IMR-90 (cell line): ENCODE measurements at regions not wholly inside any gene's neighbourhood (a gene's known extent, or its start where the extent isn't known, plus 50 kb on each side); places are given as distances from the start of the nearest gene placed in this dataset.

Experiments
- ATAC-seq: fragments of 200-7000 bp; cut with Tn5 transposase; 2 replicates; pipeline ENCODE4 v1.9.1; 2020; ENCODE audit warnings: low read depth, mild to moderate bottlenecking, moderate library complexity
- BruUV-seq: library from RNA; stranded (reverse); fragments of 400-500 nt; replicated peaks from 2 replicates; lab custom pipeline; 2021; lab: Mats Ljungman, UMichigan
- CTCF ChIA-PET: fragments of 300-600 bp; formaldehyde crosslinking; extraction: SDS; loops from one replicate; lab custom pipeline; 2021; ENCODE audit warnings: antibody characterized with exemption; lab: Yijun Ruan, JAX
- POLR2A ChIA-PET: fragments of 300-600 bp; sonication (Branson Sonifier 250); formaldehyde crosslinking; loops from one replicate; lab custom pipeline; 2022; ENCODE audit warnings: antibody characterized with exemption; ENCODE audit not compliant: unreplicated experiment; lab: Charles Lee
- DNase-seq: peaks from one replicate; pipeline ENCODE4 v3.0.0; 2013
- H2AFZ ChIP-seq: replicated peaks from 2 replicates; pipeline ENCODE3; 2013; ENCODE audit warnings: low read length, mild to moderate bottlenecking; ENCODE audit not compliant: poor library complexity
- H2AK5ac ChIP-seq: 2 replicates; pipeline ENCODE4 v1.6.1; 2013; ENCODE audit warnings: low read depth, low read length, inconsistent platforms
- H2AK9ac ChIP-seq: replicated peaks from 2 replicates; pipeline ENCODE3; 2013; ENCODE audit warnings: mild to moderate bottlenecking, low read depth, low read length, moderate library complexity; ENCODE audit not compliant: poor library complexity
- H2BK120ac ChIP-seq: 2 replicates; pipeline ENCODE4 v1.6.1; 2013; ENCODE audit warnings: low read depth, low read length, inconsistent platforms
- H2BK15ac ChIP-seq: 3 replicates; pipeline ENCODE4 v1.6.1; 2013; ENCODE audit warnings: low read depth, low read length, inconsistent platforms
- H2BK20ac ChIP-seq: 2 replicates; pipeline ENCODE4 v1.6.1; 2013; ENCODE audit warnings: low read depth, mild to moderate bottlenecking, inconsistent platforms, low read length, moderate library complexity
- H2BK5ac ChIP-seq: 2 replicates; pipeline ENCODE4 v1.6.1; 2013; ENCODE audit warnings: mild to moderate bottlenecking, low read depth, low read length, inconsistent platforms; ENCODE audit not compliant: poor library complexity, severe bottlenecking
- H3K14ac ChIP-seq: replicated peaks from 2 replicates; pipeline ENCODE4 v1.6.1; 2013; ENCODE audit warnings: low read depth, low read length, inconsistent platforms
- H3K18ac ChIP-seq: 2 replicates; pipeline ENCODE4 v1.6.1; 2013; ENCODE audit warnings: low read depth, low read length, control low read depth
- H3K23ac ChIP-seq: 2 replicates; pipeline ENCODE4 v1.6.1; 2013; ENCODE audit warnings: low read depth, low read length, inconsistent platforms
- H3K27ac ChIP-seq: 2 replicates; pipeline ENCODE4 v1.5.1; 2013; ENCODE audit warnings: mild to moderate bottlenecking, control low read depth, low read length; ENCODE audit not compliant: insufficient read depth
- H3K27me3 ChIP-seq: 2 replicates; pipeline ENCODE4 v1.6.1; 2013; ENCODE audit warnings: low read length; ENCODE audit not compliant: control insufficient read depth, insufficient read depth
- H3K36me3 ChIP-seq: 2 replicates; pipeline ENCODE4 v1.6.1; 2013; ENCODE audit warnings: low read length, mixed read lengths; ENCODE audit not compliant: control insufficient read depth, insufficient read depth
- H3K4ac ChIP-seq: 2 replicates; pipeline ENCODE4 v1.6.1; 2013; ENCODE audit warnings: low read depth, low read length, inconsistent platforms
- H3K4me1 ChIP-seq: 2 replicates; pipeline ENCODE4 v1.6.1; 2013; ENCODE audit warnings: low read length, mixed read lengths; ENCODE audit not compliant: control insufficient read depth, insufficient read depth
- H3K4me2 ChIP-seq: 2 replicates; pipeline ENCODE4 v1.6.1; 2013; ENCODE audit warnings: low read depth, mild to moderate bottlenecking, control low read depth, low read length, moderate library complexity
- H3K4me3 ChIP-seq: 2 replicates; pipeline ENCODE4 v1.5.1; 2013; ENCODE audit warnings: low read depth, mild to moderate bottlenecking, control low read depth, low read length, moderate library complexity; ENCODE audit not compliant: insufficient read depth
- H3K56ac ChIP-seq: 2 replicates; pipeline ENCODE4 v1.6.1; 2013; ENCODE audit warnings: low read length, inconsistent platforms; ENCODE audit not compliant: insufficient read depth; ENCODE audit errors: extremely low read depth
- H3K79me1 ChIP-seq, 2 experiments: 2 replicates each; pipeline ENCODE4 v1.6.1; 2013; ENCODE audit warnings: low read length in 2 of 2, inconsistent platforms in 1 of 2, low read depth in 1 of 2
- H3K9ac ChIP-seq: 2 replicates; pipeline ENCODE4 v1.6.1; 2013; ENCODE audit warnings: low read depth, low read length, control low read depth
- H3K9me1 ChIP-seq: 2 replicates; pipeline ENCODE4 v1.6.1; 2013; ENCODE audit warnings: low read length, inconsistent platforms; ENCODE audit not compliant: insufficient read depth
- H3K9me3 ChIP-seq: 2 replicates; pipeline ENCODE4 v1.6.1; 2013; ENCODE audit warnings: low read length; ENCODE audit not compliant: control insufficient read depth, insufficient read depth
- H4K20me1 ChIP-seq: 2 replicates; pipeline ENCODE4 v1.6.1; 2013; ENCODE audit warnings: low read length, inconsistent platforms; ENCODE audit not compliant: insufficient read depth
- H4K5ac ChIP-seq: 2 replicates; pipeline ENCODE4 v1.6.1; 2013; ENCODE audit warnings: mild to moderate bottlenecking, low read depth, low read length, control low read depth
- H4K8ac ChIP-seq, 2 experiments: 2 replicates each; pipeline ENCODE4 v1.6.1; 2013; ENCODE audit warnings: low read depth in 2 of 2, low read length in 2 of 2, control low read depth in 1 of 2, inconsistent platforms in 1 of 2
- H4K91ac ChIP-seq: 2 replicates; pipeline ENCODE4 v1.6.1; 2013; ENCODE audit warnings: low read depth, low read length, inconsistent platforms; ENCODE audit not compliant: insufficient read depth
- BHLHE40 ChIP-seq: fragments of 150-350 bp; IDR thresholded peaks from 2 replicates; pipeline ENCODE4 v1.6.1; 2016; ENCODE audit warnings: mild to moderate bottlenecking, low read depth, low read length
- MAZ ChIP-seq: IDR thresholded peaks from 2 replicates; pipeline ENCODE4 v1.6.1; 2012; ENCODE audit warnings: low read depth, mild to moderate bottlenecking, low read length, improper control_type of control experiment, moderate library complexity, borderline replicate concordance
- MXI1 ChIP-seq: IDR thresholded peaks from 2 replicates; pipeline ENCODE4 v1.6.1; 2012; ENCODE audit warnings: low read depth, mild to moderate bottlenecking, low read length, moderate library complexity, borderline replicate concordance
- POLR2A ChIP-seq: IDR thresholded peaks from 2 replicates; pipeline ENCODE4 v1.6.1; 2012; ENCODE audit warnings: mild to moderate bottlenecking, low read depth, low read length
- WGBS, 2 experiments: methylation state at CpG; one replicate each; pipeline versions ENCODE4 v1.1.5 to v1.1.7; 2013; ENCODE audit warnings: missing lambda C conversion rate in 2 of 2; ENCODE audit not compliant: insufficient read length in 1 of 2; ENCODE audit errors: extremely low coverage in 2 of 2; 5-methylcytosine and 5-hydroxymethylcytosine counted together
- dilution Hi-C: fragments of 300-500 bp; cut with HindIII; formaldehyde crosslinking; loops from one replicate; pipeline ENCODE4 v1.14.3; 2018; ENCODE audit warnings: low sequenced_read_pairs; ENCODE audit not compliant: unreplicated experiment
- in situ Hi-C: fragments of 300-500 bp; cut with MboI; formaldehyde crosslinking; loops from 3 replicates; pipeline ENCODE4 v1.14.3; 2019; ENCODE audit warnings: low sequenced_read_pairs, inconsistent platforms, mixed read lengths
- intact Hi-C: fragments of 100-400 bp; cut with micrococcal nuclease; formaldehyde crosslinking; loops from 2 replicates; pipeline ENCODE4 v1.10.0; 2022
- TF ChIP-seq, protein P1 (sequence below): fragments of 150-350 bp; IDR thresholded peaks from 2 replicates; pipeline ENCODE4 v1.6.1; 2016; ENCODE audit warnings: low read depth, mild to moderate bottlenecking, low read length, moderate library complexity, borderline replicate concordance

DNA sequence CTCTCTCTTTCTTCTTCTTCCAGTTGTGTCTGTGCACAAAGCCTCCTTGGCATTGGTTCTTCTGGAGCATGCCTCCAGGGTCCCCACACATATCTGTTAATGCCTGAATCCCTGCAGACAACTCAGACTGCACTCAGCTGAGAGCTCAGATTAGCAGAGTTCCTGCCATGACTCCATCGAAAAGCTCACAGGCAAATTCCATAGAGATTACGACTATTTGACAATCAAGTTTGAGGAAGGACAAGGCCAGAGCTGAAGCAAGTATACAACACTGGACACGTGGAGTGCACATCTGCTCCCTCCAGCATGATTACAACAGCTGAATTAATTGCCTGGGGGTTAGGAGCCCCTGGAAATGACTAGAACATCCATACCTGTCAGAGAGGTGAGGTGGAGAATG is 190.7 kb downstream of the INSIG2 start:
- H3K14ac ChIP-seq, result no peak overlapping the region
- no peaks in the 10 kb centered on the region for H3K36me3 ChIP-seq
- no peaks in the 10 kb centered on the region for H3K4me1 ChIP-seq
- H2AK5ac ChIP-seq, result no peak overlapping the region
- H2BK5ac ChIP-seq, result no peak overlapping the region
- no TSS peak for BruUV-seq
- no peak overlapping the region for H2BK20ac ChIP-seq
- no peak overlapping the region for H3K4ac ChIP-seq
- H3K79me1 ChIP-seq, result no peaks in the 10 kb centered on the region
- H3K9me1 ChIP-seq, result no peaks in the 10 kb centered on the region
- H4K5ac ChIP-seq, result no peak overlapping the region
- no CpG with 5 or more reads among the region's 3 CpGs for WGBS, 2 experiments
- H3K9me3 ChIP-seq, result no peaks in the 10 kb centered on the region
- no peak overlapping the region for H3K27ac ChIP-seq
- no peak overlapping the region for H4K8ac ChIP-seq
- no peak overlapping the region for H3K4me2 ChIP-seq
- H4K20me1 ChIP-seq, result no peaks in the 10 kb centered on the region
- H2BK15ac ChIP-seq, result no peak overlapping the region
- in situ Hi-C loops (no loop called here), dilution Hi-C loops (no loop called here), intact Hi-C loops (no loop called here)
- H3K4me3 ChIP-seq, result no peak overlapping the region
- H4K91ac ChIP-seq, result no peak overlapping the region
- no peak overlapping the region for H3K56ac ChIP-seq
- ChIA-PET POLR2A (no interaction called here), CTCF (no interaction called here)
- TF ChIP-seq, protein P1, sequence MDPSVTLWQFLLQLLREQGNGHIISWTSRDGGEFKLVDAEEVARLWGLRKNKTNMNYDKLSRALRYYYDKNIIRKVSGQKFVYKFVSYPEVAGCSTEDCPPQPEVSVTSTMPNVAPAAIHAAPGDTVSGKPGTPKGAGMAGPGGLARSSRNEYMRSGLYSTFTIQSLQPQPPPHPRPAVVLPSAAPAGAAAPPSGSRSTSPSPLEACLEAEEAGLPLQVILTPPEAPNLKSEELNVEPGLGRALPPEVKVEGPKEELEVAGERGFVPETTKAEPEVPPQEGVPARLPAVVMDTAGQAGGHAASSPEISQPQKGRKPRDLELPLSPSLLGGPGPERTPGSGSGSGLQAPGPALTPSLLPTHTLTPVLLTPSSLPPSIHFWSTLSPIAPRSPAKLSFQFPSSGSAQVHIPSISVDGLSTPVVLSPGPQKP, result no peak
- no peak for TF ChIP-seq MXI1
- TF ChIP-seq BHLHE40, result no peak
- TF ChIP-seq MAZ, result no peak
- no peak for TF ChIP-seq POLR2A
- no peak overlapping the region for H3K18ac ChIP-seq
- no peak overlapping the region for H3K9ac ChIP-seq
- H2BK120ac ChIP-seq, result no peak overlapping the region
- H2AFZ ChIP-seq, result no peak overlapping the region
- H3K23ac ChIP-seq, result no peak overlapping the region
- DNase-seq (no peak), ATAC-seq (no peak)
- H2AK9ac ChIP-seq, result no peak overlapping the region
- peaks cover 2% of the 10 kb centered on the region; the same call in 1 of the 2 replicates for H3K27me3 ChIP-seq
